Liver (tissue), 3 donors: ENCODE measurements at regions not wholly inside any gene's neighbourhood (a gene's known extent, or its start where the extent isn't known, plus 50 kb on each side); places are given as distances from the start of the nearest gene placed in this dataset.

Experiments used
- CTCF ChIP-seq: fragments of 150-350 bp; IDR thresholded peaks from 2 replicates; pipeline ENCODE4 v1.5.1; 2017; ENCODE audit warnings: improper control_type of control experiment, low read depth, low read length; ENCODE audit not compliant: missing input control
- FOXA1 ChIP-seq: IDR thresholded peaks from 2 replicates; pipeline ENCODE4 v1.6.1; 2016; ENCODE audit warnings: antibody characterized with exemption
- MAX ChIP-seq: IDR thresholded peaks from 2 replicates; pipeline ENCODE4 v1.6.1; 2016; ENCODE audit warnings: antibody characterized with exemption
- NR2F2 ChIP-seq: IDR thresholded peaks from 2 replicates; pipeline ENCODE4 v1.6.1; 2016; ENCODE audit warnings: antibody characterized with exemption
- REST ChIP-seq: IDR thresholded peaks from 2 replicates; pipeline ENCODE4 v1.6.1; 2016; ENCODE audit warnings: antibody characterized with exemption, mild to moderate bottlenecking
- SP1 ChIP-seq: IDR thresholded peaks from 2 replicates; pipeline ENCODE4 v1.6.1; 2018; ENCODE audit warnings: antibody characterized with exemption, mild to moderate bottlenecking
- TAF1 ChIP-seq: conservative IDR thresholded peaks from 2 replicates; pipeline ENCODE4 v1.6.1; 2016; ENCODE audit warnings: antibody characterized with exemption, mild to moderate bottlenecking
- YY1 ChIP-seq: IDR thresholded peaks from 2 replicates; pipeline ENCODE4 v1.6.1; 2016; ENCODE audit warnings: antibody characterized with exemption, mild to moderate bottlenecking
- ZBTB33 ChIP-seq: IDR thresholded peaks from 2 replicates; pipeline ENCODE4 v1.6.1; 2016; ENCODE audit warnings: antibody characterized with exemption
- donor health status: healthy.
- donor health status: healthy.

- TF ChIP-seq CTCF (no peak), FOXA1 (no peak), TAF1 (no peak), MAX (no peak), ZBTB33 (no peak), YY1 (no peak), NR2F2 (no peak), SP1 (no peak), REST (no peak)
Observed at GRCh38 chr6:134114918-134115714, 62.7 kb upstream of the SLC2A12 start.
